ENCODE measurements at regions not wholly inside any gene's neighbourhood (a gene's known extent, or its start where the extent isn't known, plus 50 kb on each side); places are given as distances from the start of the nearest gene placed in this dataset.
"Not testable (repeated sequence)": the region's sequence is repeated elsewhere in the genome, so short reads cannot be mapped to it uniquely, and the experiment has no call there.

- H2BK12ac ChIP-seq (ENCODE audit: low read depth, low read length); H3K27me3 ChIP-seq (replicated peaks in 1 of 4; ENCODE audit: control insufficient read depth in 3 of 4, extremely low read depth in 1 of 4, insufficient read depth in 3 of 4, low read length in 3 of 4); H3K23ac ChIP-seq (ENCODE audit: insufficient read length); H3K9ac ChIP-seq (replicated peaks in 1 of 4; ENCODE audit: extremely low read depth in 1 of 4, low read depth in 3 of 4, low read length in 3 of 4); H2BK15ac ChIP-seq (ENCODE audit: low read length); H3K79me2 ChIP-seq (ENCODE audit: control insufficient read depth in 1 of 2, insufficient read depth in 2 of 2, low read length in 2 of 2); DNase-seq (ENCODE audit: low read depth in 1 of 2, low spot score in 2 of 2); H2AK5ac ChIP-seq (ENCODE audit: low read depth, low read length); H4K20me1 ChIP-seq (replicated peaks in 1 of 2; ENCODE audit: control insufficient read depth in 1 of 2, insufficient read depth in 2 of 2, low read length in 2 of 2); H2BK5ac ChIP-seq (ENCODE audit: low read depth, low read length); H4K91ac ChIP-seq (replicated peaks; ENCODE audit: insufficient read length, low read length); H3K36me3 ChIP-seq (ENCODE audit: control insufficient read depth in 2 of 4, insufficient read depth in 4 of 4, low read length in 3 of 4); H3K4me2 ChIP-seq (ENCODE audit: insufficient read depth in 1 of 2, low read depth in 2 of 2, low read length in 2 of 2); H3K23me2 ChIP-seq (ENCODE audit: low read depth, low read length); H3K18ac ChIP-seq (ENCODE audit: extremely low read depth, low read length); H2BK20ac ChIP-seq (ENCODE audit: low read length); H3K4me1 ChIP-seq (replicated peaks in 1 of 4; ENCODE audit: control insufficient read depth in 3 of 4, insufficient read depth in 4 of 4, low read length in 3 of 4); H4K8ac ChIP-seq (ENCODE audit: extremely low read depth, insufficient read depth, low read length); H3K14ac ChIP-seq (ENCODE audit: insufficient read length); H3K4me3 ChIP-seq (ENCODE audit: extremely low read depth in 1 of 4, insufficient read depth in 2 of 4, low read depth in 3 of 4, low read length in 4 of 4); POLR2A ChIA-PET (ENCODE audit: partially characterized antibody); FAIRE-seq; H2BK120ac ChIP-seq (replicated peaks; ENCODE audit: low read depth, low read length); H3K4ac ChIP-seq (replicated peaks; ENCODE audit: insufficient read length, low read depth, low read length); H3K9me3 ChIP-seq (ENCODE audit: insufficient read depth in 2 of 2, low read depth in 1 of 2, low read length in 1 of 2); H4K5ac ChIP-seq (ENCODE audit: insufficient read length, low read depth, low read length); CTCF ChIA-PET (ENCODE audit: partially characterized antibody); H2AFZ ChIP-seq (ENCODE audit: low read length); H3K79me1 ChIP-seq (ENCODE audit: low read depth, low read length); H3K27ac ChIP-seq (ENCODE audit: low read depth, low read length); H3K56ac ChIP-seq (replicated peaks; ENCODE audit: insufficient read length, low read depth, low read length): not testable (repeated sequence)
- WGBS, 2 experiments (ENCODE audit: extremely low coverage in 1 of 2, insufficient coverage in 1 of 2, insufficient read length in 1 of 2, insufficient replicate concordance in 2 of 2, low coverage in 1 of 2, low lambda C conversion rate in 2 of 2, missing lambda C conversion rate in 1 of 2): 92% methylated on average over 5 of the region's 17 CpGs; no CpG with 5 or more reads in 1 of the 2 experiments
Measured at GRCh38 chr15:84503101-84503500, 97.7 kb upstream of the ZSCAN2 start.

GRCh38 chr15:84505552-84505951 lies 95.3 kb upstream of the ZSCAN2 start:
- H4K8ac ChIP-seq (ENCODE audit: extremely low read depth, insufficient read depth, low read length); H3K4me1 ChIP-seq (replicated peaks in 1 of 4; ENCODE audit: control insufficient read depth in 3 of 4, insufficient read depth in 4 of 4, low read length in 3 of 4); H2AFZ ChIP-seq (ENCODE audit: low read length); H2BK20ac ChIP-seq (ENCODE audit: low read length); H4K5ac ChIP-seq (ENCODE audit: insufficient read length, low read depth, low read length); H4K91ac ChIP-seq (replicated peaks; ENCODE audit: insufficient read length, low read length); H3K56ac ChIP-seq (replicated peaks; ENCODE audit: insufficient read length, low read depth, low read length); H3K79me2 ChIP-seq (ENCODE audit: control insufficient read depth in 1 of 2, insufficient read depth in 2 of 2, low read length in 2 of 2); H3K23ac ChIP-seq (ENCODE audit: insufficient read length); H2AK5ac ChIP-seq (ENCODE audit: low read depth, low read length); H3K14ac ChIP-seq (ENCODE audit: insufficient read length); H3K4me2 ChIP-seq (ENCODE audit: insufficient read depth in 1 of 2, low read depth in 2 of 2, low read length in 2 of 2); H2BK12ac ChIP-seq (ENCODE audit: low read depth, low read length); H3K36me3 ChIP-seq (ENCODE audit: control insufficient read depth in 2 of 4, insufficient read depth in 4 of 4, low read length in 3 of 4); H3K27me3 ChIP-seq (replicated peaks in 1 of 4; ENCODE audit: control insufficient read depth in 3 of 4, extremely low read depth in 1 of 4, insufficient read depth in 3 of 4, low read length in 3 of 4); FAIRE-seq; H3K9me3 ChIP-seq (ENCODE audit: insufficient read depth in 2 of 2, low read depth in 1 of 2, low read length in 1 of 2); H2BK15ac ChIP-seq (ENCODE audit: low read length); H3K9ac ChIP-seq (replicated peaks in 1 of 4; ENCODE audit: extremely low read depth in 1 of 4, low read depth in 3 of 4, low read length in 3 of 4); POLR2A ChIA-PET (ENCODE audit: partially characterized antibody); CTCF ChIA-PET (ENCODE audit: partially characterized antibody); H2BK120ac ChIP-seq (replicated peaks; ENCODE audit: low read depth, low read length); H3K4ac ChIP-seq (replicated peaks; ENCODE audit: insufficient read length, low read depth, low read length); H3K79me1 ChIP-seq (ENCODE audit: low read depth, low read length); H3K27ac ChIP-seq (ENCODE audit: low read depth, low read length); H2BK5ac ChIP-seq (ENCODE audit: low read depth, low read length); H3K23me2 ChIP-seq (ENCODE audit: low read depth, low read length); H3K18ac ChIP-seq (ENCODE audit: extremely low read depth, low read length); H3K4me3 ChIP-seq (ENCODE audit: extremely low read depth in 1 of 4, insufficient read depth in 2 of 4, low read depth in 3 of 4, low read length in 4 of 4); H4K20me1 ChIP-seq (replicated peaks in 1 of 2; ENCODE audit: control insufficient read depth in 1 of 2, insufficient read depth in 2 of 2, low read length in 2 of 2): not testable (repeated sequence)
- 0% methylated on average over 1 of the region's 4 CpGs; no CpG with 5 or more reads in 1 of the 2 experiments for WGBS, 2 experiments (ENCODE audit: extremely low coverage in 1 of 2, insufficient coverage in 1 of 2, insufficient read length in 1 of 2, insufficient replicate concordance in 2 of 2, low coverage in 1 of 2, low lambda C conversion rate in 2 of 2, missing lambda C conversion rate in 1 of 2)
- peak in 1 of 2 experiments; percentile 83 for DNase-seq (ENCODE audit: low read depth in 1 of 2, low spot score in 2 of 2)

All from H1 (cell line).